OCI-LY1 (cell line): ENCODE measurements at regions not wholly inside any gene's neighbourhood (a gene's known extent, or its start where the extent isn't known, plus 50 kb on each side); places are given as distances from the start of the nearest gene placed in this dataset.

Source experiments
- EZH2 ChIP-seq: fragments of 200-600 bp; sonication (generic), shearing (Covaris generic); IDR thresholded peaks from 2 replicates; pipeline ENCODE4 v1.8.0; 2017; ENCODE audit warnings: borderline replicate concordance, mixed run types, mild to moderate bottlenecking, antibody characterized with exemption, low read length, moderate library complexity, mixed read lengths
- TF ChIP-seq, protein P1 (sequence below): fragments of 200-600 bp; sonication (generic), shearing (Covaris generic); IDR thresholded peaks from 2 replicates; pipeline ENCODE4 v1.5.1; 2017; ENCODE audit warnings: mild to moderate bottlenecking, antibody characterized with exemption, low read length, moderate library complexity, mixed read lengths

DNA sequence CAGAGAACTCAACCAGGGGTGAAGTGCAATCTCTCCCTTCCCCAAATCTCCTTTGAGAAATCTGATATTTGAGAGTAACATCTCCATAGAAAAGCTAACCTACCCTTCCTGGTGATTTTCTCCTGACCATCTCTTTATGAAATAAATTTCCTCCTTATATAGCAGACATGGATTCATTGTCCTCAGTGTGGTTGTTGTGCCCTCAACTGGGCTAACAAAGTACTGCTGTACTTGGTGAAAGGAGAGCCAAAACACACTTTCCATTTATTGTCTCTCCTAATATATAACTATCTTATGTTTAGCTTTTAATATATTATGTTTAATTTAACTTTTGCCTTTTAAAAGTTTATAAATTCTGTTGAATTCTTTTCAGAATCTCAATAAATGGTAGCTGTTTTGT is 65.1 kb upstream of the SLCO1B1 start:
- TF ChIP-seq, protein P1, sequence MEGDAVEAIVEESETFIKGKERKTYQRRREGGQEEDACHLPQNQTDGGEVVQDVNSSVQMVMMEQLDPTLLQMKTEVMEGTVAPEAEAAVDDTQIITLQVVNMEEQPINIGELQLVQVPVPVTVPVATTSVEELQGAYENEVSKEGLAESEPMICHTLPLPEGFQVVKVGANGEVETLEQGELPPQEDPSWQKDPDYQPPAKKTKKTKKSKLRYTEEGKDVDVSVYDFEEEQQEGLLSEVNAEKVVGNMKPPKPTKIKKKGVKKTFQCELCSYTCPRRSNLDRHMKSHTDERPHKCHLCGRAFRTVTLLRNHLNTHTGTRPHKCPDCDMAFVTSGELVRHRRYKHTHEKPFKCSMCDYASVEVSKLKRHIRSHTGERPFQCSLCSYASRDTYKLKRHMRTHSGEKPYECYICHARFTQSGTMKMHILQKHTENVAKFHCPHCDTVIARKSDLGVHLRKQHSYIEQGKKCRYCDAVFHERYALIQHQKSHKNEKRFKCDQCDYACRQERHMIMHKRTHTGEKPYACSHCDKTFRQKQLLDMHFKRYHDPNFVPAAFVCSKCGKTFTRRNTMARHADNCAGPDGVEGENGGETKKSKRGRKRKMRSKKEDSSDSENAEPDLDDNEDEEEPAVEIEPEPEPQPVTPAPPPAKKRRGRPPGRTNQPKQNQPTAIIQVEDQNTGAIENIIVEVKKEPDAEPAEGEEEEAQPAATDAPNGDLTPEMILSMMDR, result peak; percentile 58
- TF ChIP-seq EZH2, result no peak
